NAMALWA (cell line): ENCODE measurements at regions not wholly inside any gene's neighbourhood (a gene's known extent, or its start where the extent isn't known, plus 50 kb on each side); places are given as distances from the start of the nearest gene placed in this dataset.
"Not testable (repeated sequence)": the region's sequence is repeated elsewhere in the genome, so short reads cannot be mapped to it uniquely, and the experiment has no call there.

Experiments
- DNase-seq: peaks from one replicate; pipeline ENCODE4 v3.0.0-alpha.2; 2015; ENCODE audit warnings: low spot score

DNA sequence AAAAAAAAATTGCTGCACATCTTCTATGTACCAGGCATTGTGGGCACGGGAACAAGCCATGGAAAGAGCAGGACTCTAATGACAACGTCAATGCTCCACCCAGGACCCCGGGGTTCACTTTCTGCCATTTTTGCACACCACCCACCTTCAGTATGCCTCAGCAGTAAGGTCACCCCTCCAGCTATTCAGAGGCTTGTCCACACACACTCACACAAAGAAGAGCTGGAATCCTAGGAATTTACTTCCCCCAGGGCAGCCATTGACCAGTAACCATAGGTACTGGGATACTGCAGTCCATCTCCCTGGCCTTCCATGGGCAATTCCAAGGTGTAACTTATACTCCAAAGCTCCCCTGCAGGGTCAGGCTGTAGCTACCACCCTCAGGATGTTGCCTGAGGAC lies 170.8 kb downstream of the SUCLG1 start:
- DNase-seq: no peak

DNA sequence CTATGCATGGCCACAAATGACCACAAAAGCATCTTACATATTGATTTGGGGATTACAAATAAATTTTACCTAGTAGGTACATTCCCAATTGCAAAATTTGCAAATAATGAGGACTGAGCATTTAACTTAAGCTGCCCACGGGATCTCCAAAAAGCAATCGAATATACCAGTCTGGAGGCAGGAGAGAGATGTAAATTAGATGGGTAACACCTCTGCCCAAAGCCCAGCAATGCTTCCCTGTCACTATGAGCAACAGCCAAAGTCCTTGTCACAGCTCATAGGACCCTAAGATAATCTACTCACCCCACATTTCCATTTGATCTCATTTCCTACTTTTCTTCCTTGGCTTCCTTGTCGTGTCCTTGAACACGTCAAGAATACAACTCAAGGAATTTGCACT lies 172.2 kb downstream of the SUCLG1 start:
- no peak for DNase-seq

DNA sequence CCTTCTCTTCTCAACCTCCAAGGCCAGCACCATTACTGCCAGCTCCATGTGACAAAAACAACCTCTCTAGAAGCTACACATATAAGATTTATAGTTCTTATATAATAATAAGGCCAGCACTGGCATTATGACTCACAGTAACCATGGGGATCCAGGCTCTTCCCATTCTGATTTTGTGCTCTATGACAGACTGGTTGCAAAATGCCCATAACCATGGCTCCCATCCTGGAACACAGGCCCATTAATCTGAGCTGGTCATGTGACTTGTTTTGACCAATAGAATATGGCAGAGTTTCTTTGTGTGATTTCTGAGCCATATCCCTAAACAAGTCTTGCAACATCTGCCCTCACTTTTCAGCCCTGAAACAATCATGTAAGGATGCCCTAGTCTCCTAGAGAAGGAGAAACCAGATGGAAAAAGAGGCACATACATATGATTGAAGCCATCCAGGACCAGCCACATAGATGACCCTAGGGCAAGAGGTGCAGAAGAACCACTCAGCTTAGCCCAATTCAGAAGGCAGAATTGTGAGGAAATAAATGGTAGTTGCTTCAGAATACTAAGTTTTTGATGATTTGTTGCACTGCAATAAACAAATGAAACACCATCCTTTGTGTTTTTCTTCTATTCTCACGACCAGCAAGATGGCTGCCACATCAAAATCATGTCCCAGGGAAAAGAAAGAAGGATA lies 173.9 kb downstream of the SUCLG1 start:
- no peak for DNase-seq

DNA sequence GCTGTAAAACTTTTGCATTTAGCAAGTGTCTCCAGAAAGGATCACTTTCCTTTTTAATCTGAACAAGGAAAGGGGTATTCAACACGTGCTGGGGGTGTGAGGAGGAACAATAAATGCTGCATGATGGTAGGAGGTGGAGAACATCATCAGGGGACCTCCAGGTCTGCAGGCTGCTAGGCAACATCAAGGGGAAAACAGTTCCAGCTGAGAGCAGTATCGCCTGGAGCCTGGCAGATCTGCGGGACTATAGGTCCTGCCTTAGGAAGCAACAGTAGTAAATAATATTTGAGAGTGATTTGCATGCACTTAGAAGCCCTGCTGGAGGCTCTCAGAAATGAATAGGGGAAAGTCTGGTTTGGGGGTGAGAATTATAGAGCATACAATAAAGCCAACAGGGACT lies 175.6 kb downstream of the SUCLG1 start:
- no peak for DNase-seq

DNA sequence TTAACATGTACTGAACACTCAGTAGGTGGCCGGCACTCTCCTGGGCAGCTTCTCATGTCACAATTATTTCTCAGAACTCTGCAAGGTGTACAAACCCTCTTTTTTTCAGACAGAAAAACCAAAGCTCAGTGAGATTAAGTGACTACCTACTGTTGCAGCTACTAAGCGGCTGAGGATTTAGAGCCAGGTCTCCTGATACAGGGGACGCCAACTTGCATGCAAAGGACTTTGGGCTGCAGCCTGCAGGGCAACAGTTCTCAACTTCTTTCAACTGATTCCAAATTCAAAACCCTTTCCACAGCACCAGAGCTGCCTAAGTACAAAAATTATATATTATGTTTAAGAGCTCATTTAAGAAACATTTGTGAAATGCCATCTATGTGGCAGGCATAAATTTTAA lies 177.6 kb downstream of the SUCLG1 start:
- no peak for DNase-seq

DNA sequence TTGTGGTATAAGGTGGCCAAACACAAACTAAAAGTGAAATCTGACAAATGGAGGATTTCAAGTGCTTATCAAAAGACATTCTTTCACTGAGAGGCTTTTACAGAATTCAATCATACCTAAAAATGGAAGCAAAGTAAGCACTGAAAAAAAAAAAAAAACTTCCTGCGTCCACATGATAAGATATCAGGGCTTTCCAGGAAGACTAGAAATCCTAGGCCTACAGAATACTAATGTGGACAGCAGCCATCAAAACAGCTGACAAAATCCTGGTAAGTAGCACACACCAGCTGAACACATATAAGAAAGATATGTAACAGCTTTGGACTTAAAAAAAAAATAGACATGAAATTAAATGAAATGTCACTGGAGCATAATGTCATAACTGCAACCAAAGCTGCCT lies 178.2 kb downstream of the SUCLG1 start:
- no peak for DNase-seq

DNA sequence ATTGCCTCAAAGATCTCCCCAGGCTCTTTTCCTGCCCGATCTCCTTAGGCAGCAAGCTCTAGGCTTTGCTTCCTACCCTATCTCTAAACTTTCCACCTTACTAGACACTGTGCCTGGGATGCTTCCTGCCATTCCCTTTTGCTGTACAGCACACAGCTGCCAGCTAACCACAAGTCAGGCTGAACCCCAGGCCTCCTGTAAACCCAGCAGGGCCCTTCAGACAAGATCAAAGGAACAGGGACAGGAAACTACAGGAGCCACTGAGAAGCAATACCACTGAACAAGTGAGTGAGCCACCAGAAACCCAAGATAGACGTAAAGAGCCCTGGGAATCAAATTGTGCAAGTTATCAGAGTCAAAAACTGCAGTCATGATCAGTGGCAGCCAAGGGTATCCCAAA lies 180.7 kb downstream of the SUCLG1 start:
- no peak for DNase-seq

DNA sequence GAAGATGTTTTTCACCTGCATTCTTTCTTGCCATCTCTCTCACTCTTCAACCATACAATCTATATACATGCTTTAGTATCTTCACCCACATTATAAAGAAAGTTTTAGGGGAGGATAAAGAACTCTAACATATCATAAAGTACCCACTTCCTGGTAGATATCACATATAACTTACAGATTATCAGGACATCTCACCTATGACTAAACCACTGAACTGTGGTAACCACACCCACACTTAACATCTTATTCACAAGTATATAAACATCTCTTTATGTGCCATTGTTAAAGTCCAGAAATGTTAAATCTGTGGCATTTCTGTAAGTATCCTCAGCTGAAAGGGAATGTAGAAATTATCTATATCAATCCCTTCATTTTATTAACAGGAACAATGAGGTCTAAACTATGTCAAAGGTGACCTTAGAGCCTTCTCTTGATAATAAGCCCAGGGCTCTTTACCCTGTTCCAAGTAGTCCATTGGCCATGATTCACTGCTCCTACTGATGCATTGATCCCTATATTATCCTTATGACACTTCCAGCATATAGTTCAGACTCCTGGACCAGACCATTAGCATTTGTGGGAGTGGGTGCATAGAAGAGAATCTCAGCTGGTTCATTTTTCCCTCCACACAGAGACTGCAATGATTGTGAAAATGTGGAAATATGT lies 182.4 kb downstream of the SUCLG1 start:
- DNase-seq: no peak

DNA sequence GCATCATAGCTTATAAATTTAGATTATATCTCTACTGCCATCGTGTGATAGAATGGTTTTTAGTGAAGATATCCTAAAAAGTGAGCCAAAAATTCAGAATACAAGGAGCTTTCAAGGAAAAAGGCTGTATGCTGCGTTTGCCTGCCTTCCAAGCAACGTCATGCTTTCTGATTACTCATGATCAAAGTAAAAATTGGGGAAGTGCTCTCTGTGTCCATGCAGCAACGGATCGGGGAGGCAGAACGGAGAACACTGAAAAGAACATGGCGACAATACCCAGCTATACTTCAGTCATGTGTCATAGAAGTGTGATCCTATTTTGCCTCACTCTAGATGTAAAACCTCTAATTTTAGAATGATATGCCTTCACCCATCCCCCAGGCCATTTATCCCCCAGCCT lies 185.7 kb downstream of the SUCLG1 start:
- no peak for DNase-seq

DNA sequence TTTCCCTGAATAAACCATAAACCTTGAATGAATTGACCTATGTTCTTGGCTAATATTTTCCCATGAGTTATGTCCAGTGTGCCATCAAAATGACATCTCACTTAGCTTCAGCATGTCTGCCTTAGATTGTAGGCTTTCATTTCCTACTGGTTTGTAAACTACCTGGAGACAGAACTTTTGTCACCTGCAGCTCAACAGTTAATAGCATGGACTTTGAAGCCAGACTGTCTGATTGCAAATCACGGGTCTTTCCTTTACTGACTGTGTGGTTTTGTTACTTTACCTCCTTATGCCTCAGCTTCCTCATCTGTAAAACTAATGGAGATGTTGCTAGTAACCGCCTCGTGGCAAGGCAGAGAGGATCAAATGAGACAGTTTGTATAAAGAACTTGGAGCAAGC lies 187.1 kb downstream of the SUCLG1 start:
- DNase-seq: no peak

DNA sequence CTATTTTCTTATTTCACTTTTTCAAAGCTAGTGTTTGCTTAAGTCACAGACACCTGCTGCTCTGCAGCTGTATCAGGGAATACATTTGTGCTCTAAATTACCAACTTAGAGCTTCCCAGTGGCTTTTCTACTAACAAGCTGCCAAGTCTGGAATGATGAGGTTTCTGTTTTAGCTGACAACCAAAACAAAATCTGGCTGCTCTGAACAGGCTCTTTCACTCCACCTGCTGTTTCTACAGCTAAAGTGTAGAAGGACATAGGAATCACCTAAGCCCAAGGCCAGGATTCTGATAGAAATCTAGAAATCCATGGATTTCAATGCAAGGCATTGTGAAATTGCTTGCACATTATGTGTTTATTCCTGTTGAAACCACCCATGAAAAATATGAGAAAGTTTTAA lies 201.2 kb downstream of the SUCLG1 start:
- DNase-seq: no peak

DNA sequence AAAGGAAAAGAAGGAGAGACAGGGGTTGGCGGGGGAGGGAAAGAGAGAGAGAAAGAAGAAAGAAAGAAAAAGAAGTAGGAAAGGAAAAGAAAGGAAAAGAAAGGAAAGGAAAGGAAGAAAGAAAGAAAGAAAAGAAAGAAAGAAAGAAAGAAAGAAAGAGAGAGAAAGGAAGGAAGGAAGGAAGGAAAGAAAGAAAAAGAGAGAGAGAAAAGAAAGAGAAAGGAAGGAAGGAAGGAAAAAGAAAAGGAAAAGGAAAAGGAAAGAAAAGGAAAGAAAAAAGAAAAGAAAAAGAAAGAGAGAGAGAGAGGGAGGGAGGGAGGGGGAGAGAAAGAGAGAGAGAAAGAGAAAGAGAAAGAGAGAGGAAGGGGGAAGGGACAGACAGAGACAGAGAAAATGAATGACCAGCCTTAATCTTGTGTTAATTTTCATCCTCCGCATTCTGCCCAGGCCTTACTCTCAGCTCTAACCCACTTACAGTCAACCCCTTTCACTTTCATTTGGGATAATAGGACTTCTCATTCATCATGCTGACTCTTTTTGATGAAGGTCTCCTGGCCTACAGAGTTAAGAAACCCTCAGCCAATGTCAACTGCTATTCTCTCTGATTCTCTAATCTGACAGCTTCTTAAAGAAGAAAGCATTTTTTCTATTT lies 207.3 kb downstream of the SUCLG1 start:
- DNase-seq: no peak

DNA sequence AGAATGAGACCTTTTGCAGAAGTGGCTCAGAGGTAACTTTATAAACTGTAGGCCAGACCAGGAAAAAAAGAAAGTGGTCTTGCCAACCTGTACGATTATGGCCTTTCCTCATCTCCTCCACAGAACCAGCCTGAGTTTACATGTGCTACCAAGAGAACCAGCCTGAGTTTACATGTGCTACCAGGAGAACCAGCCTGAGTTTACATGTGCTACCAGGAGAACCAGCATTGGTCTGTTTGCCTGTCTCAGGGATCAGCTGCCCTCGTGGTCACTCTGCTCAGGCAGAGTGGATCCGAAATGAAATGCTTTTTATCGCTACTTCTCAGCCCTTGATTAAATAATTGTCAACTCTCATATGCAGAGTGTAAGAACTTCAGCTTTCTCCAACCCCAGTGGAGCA lies 209.9 kb downstream of the SUCLG1 start:
- DNase-seq: no peak

DNA sequence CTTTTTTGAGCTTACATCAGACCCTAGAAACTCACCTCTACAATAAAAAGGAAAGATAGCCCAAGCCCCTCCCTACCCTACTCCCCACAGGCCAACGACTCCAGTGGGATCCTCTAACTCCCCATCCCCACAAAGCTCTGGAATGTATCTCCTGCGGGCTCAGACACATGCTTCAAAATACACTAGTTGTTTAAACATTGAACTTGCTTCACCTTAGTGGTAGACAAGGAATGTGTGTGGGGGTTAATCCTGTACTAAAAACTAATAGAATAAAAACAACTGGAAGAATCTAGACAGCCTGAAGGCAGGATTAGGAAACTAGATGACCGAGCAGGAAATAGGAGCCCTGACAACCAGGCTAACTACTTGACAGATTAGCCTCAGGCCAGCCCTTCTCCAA lies 211.5 kb downstream of the SUCLG1 start:
- DNase-seq: no peak

DNA sequence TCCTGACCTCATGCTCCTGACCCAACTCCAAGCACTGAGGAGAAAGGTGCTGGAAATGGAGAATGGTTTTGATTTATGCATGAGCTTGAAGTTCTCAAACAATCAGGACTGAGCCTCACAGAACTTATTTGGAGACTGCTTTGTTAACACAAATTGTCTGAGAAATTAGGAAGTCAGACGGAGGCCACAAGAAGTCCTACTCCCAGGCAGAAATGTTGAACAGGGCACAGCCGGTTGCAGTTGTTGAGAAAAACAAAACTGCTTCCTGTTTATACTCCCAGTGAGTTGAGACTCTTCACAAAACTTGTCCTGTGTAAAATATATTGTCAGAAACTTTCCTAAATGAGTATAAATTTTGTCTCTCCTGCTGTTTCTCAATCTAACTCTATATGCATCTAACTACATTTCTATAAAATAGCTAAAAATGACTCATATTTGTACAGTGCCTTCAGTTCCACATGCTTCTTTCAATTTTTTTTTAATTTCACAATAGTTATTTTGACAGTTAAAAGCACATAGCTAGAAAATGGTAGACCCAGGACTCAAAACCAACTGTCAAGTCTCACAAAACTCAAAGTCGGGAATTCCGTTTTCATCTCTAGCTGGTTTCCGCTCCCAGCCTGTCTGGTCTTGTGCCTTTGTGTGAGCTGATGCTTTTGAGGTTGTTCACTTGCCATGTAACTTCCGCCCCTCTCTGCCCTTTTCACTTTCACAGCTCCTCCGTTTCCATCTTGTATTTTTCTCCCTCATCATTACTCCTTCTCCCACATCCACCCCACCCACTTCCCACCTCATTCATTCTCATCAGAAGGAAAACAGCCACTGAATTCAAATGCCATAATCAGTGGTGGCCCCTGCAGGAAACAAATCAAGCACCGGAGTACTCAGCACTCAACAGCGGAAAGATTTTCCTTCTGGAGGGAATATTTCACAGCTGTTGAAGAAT lies 215.0 kb downstream of the SUCLG1 start:
- DNase-seq: no peak

DNA sequence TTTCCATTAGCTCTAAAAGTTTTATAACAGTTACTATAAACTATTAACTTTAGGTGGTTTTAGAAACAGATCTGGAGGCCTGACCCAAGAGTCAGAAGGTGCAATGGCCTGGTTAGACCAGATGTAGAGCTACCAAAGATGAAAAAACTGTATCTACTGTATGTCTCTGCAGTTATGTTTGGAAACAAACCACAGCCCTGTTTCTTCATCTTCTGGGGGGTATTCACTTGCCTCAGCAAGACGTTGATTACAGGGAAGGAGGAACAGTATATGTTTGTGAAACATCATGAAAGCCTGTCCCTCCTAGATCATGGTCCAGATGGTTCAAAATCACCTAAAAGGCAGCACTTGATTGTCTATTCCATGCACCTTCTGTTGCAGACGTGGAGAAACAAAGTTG lies 220.2 kb downstream of the SUCLG1 start:
- no peak for DNase-seq

DNA sequence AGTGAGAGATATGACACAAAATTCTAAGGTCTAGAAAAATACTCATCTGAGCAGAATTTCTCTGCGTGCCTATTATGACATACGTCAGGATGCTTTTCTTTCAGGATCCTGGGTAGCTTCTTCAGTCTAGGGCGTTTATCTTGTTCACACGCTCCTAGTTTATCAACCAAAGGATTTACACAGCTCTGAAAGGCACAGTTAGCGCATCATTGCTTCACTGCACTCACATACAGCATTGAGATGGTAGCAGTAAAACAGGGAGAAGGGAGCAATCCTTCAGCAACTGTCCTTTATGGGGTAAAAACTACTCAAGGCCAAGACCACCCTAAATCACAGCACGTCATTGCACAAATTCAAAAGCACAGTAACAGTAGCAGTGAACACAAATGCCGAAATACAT lies 222.8 kb downstream of the SUCLG1 start:
- no peak for DNase-seq

DNA sequence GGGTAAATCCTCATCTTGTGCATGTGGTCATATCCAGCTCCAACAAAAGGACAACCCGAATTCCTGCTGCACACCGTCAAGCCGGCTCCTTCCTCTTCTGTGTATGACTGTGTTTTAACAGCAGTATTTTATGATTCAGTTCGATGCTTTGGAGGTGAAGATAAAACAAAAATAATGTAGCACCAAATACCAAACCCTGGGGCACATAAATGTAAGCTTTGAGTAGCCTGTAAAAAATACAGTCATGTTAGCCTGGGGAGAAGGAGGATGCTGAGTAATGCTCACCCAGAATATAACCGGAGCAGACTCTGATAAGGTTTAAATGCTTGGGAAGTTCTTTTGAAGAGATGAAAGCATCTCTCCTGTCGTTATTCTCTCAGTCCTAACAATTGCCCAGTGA lies 225.0 kb downstream of the SUCLG1 start:
- DNase-seq: no peak

DNA sequence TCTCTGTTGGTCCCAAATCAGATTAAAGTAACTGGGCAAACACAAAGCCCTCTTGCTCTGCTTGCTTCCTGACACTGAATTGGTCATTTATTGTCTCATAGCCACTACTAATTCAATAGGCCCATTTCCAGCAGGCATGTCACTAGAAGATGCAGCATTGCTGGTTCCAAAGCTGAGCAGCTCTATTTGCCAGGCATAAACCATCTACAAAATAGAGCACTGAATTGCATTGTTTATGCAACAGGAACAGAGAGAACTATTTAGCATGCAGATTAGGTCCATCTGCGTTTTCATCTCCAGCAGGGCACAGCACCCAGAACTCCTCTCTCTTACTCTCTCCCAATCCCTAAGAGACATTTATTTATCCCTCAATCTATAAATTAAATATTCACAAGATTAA lies 227.6 kb downstream of the SUCLG1 start:
- no peak for DNase-seq

DNA sequence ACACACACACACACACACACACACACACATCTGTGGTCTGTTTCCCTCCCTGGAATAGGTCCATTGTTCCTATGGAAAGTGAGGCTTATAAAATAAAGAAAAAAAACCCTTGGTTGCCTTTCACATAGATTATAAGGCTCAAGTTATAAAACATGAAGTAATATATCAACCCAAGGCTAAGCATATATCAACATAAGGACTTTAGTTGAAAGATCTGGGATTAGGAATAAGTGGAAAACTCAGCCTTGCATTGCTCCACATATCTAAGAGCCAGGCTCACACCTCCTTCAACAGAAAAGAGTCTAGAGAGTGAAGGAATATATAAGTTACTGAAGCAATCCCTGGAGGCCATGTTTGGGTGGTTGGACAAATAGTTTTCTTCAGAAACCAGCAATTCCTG lies 235.0 kb downstream of the SUCLG1 start:
- no peak for DNase-seq

DNA sequence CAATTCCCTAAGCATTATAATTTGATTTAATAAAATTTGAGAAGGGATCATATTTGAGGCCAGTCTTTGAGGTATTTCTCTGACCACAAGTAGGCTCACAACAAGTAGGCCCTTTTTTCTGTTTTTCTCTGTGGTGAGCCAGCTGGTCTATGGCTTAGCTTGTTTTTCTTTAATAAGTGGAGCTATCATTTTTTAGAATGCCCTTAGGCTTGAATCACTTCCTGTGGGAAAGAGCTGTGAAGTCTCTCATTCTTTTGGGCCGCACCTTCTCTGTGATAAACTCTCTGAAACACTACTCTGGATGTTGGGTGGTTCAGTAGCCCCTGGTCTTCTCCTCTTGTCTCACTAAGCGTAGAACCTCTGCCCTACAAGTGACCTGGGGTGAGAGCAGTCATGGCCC lies 235.9 kb downstream of the SUCLG1 start:
- no peak for DNase-seq

DNA sequence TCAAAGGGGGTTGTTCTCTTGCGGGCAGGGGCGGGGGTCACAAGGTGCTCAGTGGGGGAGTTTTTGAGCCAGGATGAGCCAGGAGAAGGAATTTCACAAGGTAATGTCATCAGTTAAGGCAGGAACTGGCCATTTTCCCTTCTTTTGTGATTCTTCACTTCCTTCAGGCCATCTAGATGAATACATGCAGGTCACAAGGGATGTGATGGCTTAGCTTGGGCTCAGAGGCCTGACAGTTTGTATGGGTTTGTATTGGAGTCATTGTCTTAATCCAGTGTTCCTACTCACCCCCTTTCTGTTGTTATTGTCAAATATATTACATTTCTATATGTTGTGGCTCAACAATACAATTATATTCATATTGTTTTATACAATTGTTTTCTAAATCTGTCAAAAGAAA lies 238.0 kb downstream of the SUCLG1 start:
- not testable (repeated sequence) for DNase-seq

DNA sequence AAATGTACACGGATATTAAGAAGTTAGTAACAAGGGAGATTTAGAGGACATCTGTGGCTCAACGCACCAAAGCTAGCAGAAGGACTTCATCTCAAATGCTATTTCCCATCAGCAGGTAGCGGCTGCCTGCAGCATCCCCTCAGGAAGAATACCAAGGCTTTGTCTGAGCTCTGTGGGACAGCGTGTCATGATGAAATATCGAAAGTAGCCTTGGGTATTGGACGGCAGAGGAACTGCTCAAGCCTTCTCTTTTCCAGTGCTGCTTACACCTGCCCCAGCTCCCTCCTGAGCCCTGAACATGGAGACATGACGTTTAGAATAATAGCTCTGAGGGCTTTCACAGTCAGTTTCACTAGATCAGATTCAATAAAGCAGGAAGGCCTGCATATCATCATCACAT lies 241.6 kb downstream of the SUCLG1 start:
- DNase-seq: no peak
